Thyroid gland (tissue), 4 donors: ENCODE measurements at regions not wholly inside any gene's neighbourhood (a gene's known extent, or its start where the extent isn't known, plus 50 kb on each side); places are given as distances from the start of the nearest gene placed in this dataset.

Experiments
- POLR2A ChIP-seq, 2 donors: fragments of 450-650 bp; IDR thresholded peaks; one replicate each; pipeline ENCODE4 v1.6.1; 2017; ENCODE audit warnings: antibody characterized with exemption in 2 of 2, mild to moderate bottlenecking in 2 of 2, moderate library complexity in 1 of 2
- TF ChIP-seq, protein P1 (sequence below), 6 experiments: fragments of 200-600 bp in 3 of 6; fragments of 450-650 bp in 3 of 6; sonication (generic) in 3 of 6; IDR thresholded peaks; one replicate each; pipeline ENCODE4 v1.5.1; 2016 to 2019; ENCODE audit warnings: antibody characterized with exemption in 6 of 6, mild to moderate bottlenecking in 2 of 6, inconsistent platforms in 1 of 6, moderate library complexity in 1 of 6

DNA sequence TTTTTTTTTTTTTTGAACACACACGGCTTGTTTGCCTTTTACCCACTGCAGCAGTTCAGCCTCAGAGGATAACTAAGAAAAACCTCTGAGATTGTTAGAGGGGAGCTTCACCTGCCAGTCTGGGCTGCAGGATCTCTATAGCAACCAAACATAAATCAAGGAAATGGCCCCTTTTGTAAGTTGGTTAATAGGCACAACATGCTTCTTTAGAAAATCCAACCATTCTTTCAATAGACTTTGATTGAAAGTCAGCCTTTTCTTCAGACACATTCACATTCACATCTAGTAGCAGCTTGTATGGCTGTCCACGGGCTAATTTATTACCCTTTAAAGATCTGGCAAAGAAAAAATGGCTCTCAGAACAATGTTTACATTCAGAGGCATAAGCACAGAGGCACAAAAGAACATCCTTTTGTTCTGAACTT, 136.6 kb upstream of the RARB start:
- TF ChIP-seq, protein P1, sequence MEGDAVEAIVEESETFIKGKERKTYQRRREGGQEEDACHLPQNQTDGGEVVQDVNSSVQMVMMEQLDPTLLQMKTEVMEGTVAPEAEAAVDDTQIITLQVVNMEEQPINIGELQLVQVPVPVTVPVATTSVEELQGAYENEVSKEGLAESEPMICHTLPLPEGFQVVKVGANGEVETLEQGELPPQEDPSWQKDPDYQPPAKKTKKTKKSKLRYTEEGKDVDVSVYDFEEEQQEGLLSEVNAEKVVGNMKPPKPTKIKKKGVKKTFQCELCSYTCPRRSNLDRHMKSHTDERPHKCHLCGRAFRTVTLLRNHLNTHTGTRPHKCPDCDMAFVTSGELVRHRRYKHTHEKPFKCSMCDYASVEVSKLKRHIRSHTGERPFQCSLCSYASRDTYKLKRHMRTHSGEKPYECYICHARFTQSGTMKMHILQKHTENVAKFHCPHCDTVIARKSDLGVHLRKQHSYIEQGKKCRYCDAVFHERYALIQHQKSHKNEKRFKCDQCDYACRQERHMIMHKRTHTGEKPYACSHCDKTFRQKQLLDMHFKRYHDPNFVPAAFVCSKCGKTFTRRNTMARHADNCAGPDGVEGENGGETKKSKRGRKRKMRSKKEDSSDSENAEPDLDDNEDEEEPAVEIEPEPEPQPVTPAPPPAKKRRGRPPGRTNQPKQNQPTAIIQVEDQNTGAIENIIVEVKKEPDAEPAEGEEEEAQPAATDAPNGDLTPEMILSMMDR (IDR thresholded peaks at IDR 0.05): no peak
- TF ChIP-seq POLR2A (IDR thresholded peaks at IDR 0.05): no peak
